PFSK-1 (cell line): ENCODE measurements at regions not wholly inside any gene's neighbourhood (a gene's known extent, or its start where the extent isn't known, plus 50 kb on each side); places are given as distances from the start of the nearest gene placed in this dataset.

Experiments
- SIN3A ChIP-seq: IDR thresholded peaks from 2 replicates; pipeline ENCODE4 v1.6.1; 2012; ENCODE audit warnings: mild to moderate bottlenecking, low read length, moderate library complexity, borderline replicate concordance; ENCODE audit not compliant: insufficient read depth
- TAF1 ChIP-seq: IDR thresholded peaks from 2 replicates; pipeline ENCODE4 v1.6.1; 2012; ENCODE audit warnings: low read length, control low read depth, borderline replicate concordance; ENCODE audit not compliant: insufficient read depth

GRCh38 chr7:15828881-15829280 is 142.4 kb upstream of the MEOX2 start:
- TF ChIP-seq SIN3A (no peak), TAF1 (no peak)
